GM23338 (cell line): ENCODE measurements at regions not wholly inside any gene's neighbourhood (a gene's known extent, or its start where the extent isn't known, plus 50 kb on each side); places are given as distances from the start of the nearest gene placed in this dataset.

Source experiments
- CREB1 ChIP-seq: fragments of 250-450 bp; sonication (Bioruptor Pico); IDR thresholded peaks from 2 replicates; pipeline ENCODE4 v1.5.0; 2020; ENCODE audit warnings: low read depth, mild to moderate bottlenecking, moderate library complexity
- NANOG ChIP-seq: IDR thresholded peaks from 2 replicates; pipeline ENCODE4 v1.6.1; 2016; ENCODE audit warnings: antibody characterized with exemption, borderline replicate concordance
- REST ChIP-seq: IDR thresholded peaks from one replicate; pipeline ENCODE4 v1.6.1; 2018; ENCODE audit warnings: antibody characterized with exemption; ENCODE audit not compliant: unreplicated experiment
- ZNF331 ChIP-seq: fragments of 250-450 bp; sonication (Bioruptor Pico); IDR thresholded peaks from 2 replicates; pipeline ENCODE4 v1.5.0; 2020; ENCODE audit warnings: low read depth, mild to moderate bottlenecking, moderate library complexity
- ZNF462 ChIP-seq: fragments of 250-450 bp; sonication (Bioruptor Pico); IDR thresholded peaks from 2 replicates; pipeline ENCODE4 v1.5.0; 2020; ENCODE audit warnings: mild to moderate bottlenecking, moderate library complexity

- TF ChIP-seq ZNF462 (CRISPR knock-in tag) = no peak
- no peak for TF ChIP-seq NANOG
- no peak for TF ChIP-seq REST
- TF ChIP-seq CREB1 = no peak
- TF ChIP-seq ZNF331 (CRISPR knock-in tag) = no peak
These were observed 55.9 kb upstream of the SNX9 start (continued) for GRCh38 chr6:157766901-157767774.
